NCI-H226 (cell line): ENCODE measurements at regions not wholly inside any gene's neighbourhood (a gene's known extent, or its start where the extent isn't known, plus 50 kb on each side); places are given as distances from the start of the nearest gene placed in this dataset.

Experiments used
- DNase-seq: peaks from one replicate; pipeline ENCODE4 v3.0.0-alpha.2; 2015

GRCh38 chr5:173767574-173768266 is 120.4 kb upstream of the CPEB4 start:
- peak; percentile 15 for DNase-seq

GRCh38 chr5:173768267-173768806 is 119.8 kb upstream of the CPEB4 start:
- no peak for DNase-seq

GRCh38 chr5:173768891-173769290 is 119.3 kb upstream of the CPEB4 start:
- DNase-seq: no peak

GRCh38 chr5:173770637-173771036 is 117.5 kb upstream of the CPEB4 start:
- no peak for DNase-seq

GRCh38 chr5:173771121-173771724 is 116.9 kb upstream of the CPEB4 start:
- no peak for DNase-seq

GRCh38 chr5:173771725-173772383 is 116.3 kb upstream of the CPEB4 start:
- no peak for DNase-seq

GRCh38 chr5:173772384-173773059 is 115.6 kb upstream of the CPEB4 start:
- DNase-seq: no peak

- DNase-seq: no peak
Measured at GRCh38 chr5:173774271-173774761, 113.8 kb upstream of the CPEB4 start.

- no peak for DNase-seq
Measured at GRCh38 chr5:173775261-173776197, 112.6 kb upstream of the CPEB4 start.

- no peak for DNase-seq
Measured at GRCh38 chr5:173777149-173777548, 111.0 kb upstream of the CPEB4 start.

- DNase-seq: no peak
Measured at GRCh38 chr5:173777674-173778073, 110.5 kb upstream of the CPEB4 start.

- no peak for DNase-seq
Measured at GRCh38 chr5:173778152-173778782, 109.9 kb upstream of the CPEB4 start.

GRCh38 chr5:173778784-173779304 is 109.3 kb upstream of the CPEB4 start:
- no peak for DNase-seq

- no peak for DNase-seq
Measured at GRCh38 chr5:173780235-173781234, 107.6 kb upstream of the CPEB4 start.

GRCh38 chr5:173781432-173781815 is 106.7 kb upstream of the CPEB4 start:
- DNase-seq: no peak

- DNase-seq: peak; percentile 62
Measured at GRCh38 chr5:173781816-173782670, 106.1 kb upstream of the CPEB4 start.

- DNase-seq: no peak
Measured at GRCh38 chr5:173782671-173783101, 105.5 kb upstream of the CPEB4 start.

GRCh38 chr5:173783371-173783770 is 104.8 kb upstream of the CPEB4 start:
- no peak for DNase-seq

- DNase-seq: no peak
Measured at GRCh38 chr5:173785400-173785799, 102.7 kb upstream of the CPEB4 start.
